Testis (tissue), 2 donors: ENCODE measurements at regions not wholly inside any gene's neighbourhood (a gene's known extent, or its start where the extent isn't known, plus 50 kb on each side); places are given as distances from the start of the nearest gene placed in this dataset.

Source experiments
- DNase-seq: peaks from one replicate; pipeline ENCODE4 v3.0.0-alpha.2; 2019
- H3K27ac ChIP-seq, 2 donors: fragments of 200-600 bp; sonication (generic); one replicate each; pipeline ENCODE4 v1.5.1; 2019
- H3K27me3 ChIP-seq: fragments of 200-600 bp; sonication (generic); one replicate; pipeline ENCODE4 v1.5.1; 2019
- H3K36me3 ChIP-seq: fragments of 200-600 bp; sonication (generic); one replicate; pipeline ENCODE4 v1.5.1; 2017; ENCODE audit warnings: low read depth; ENCODE audit errors: missing control alignments
- H3K4me1 ChIP-seq: fragments of 200-600 bp; sonication (generic); one replicate; pipeline ENCODE4 v1.5.1; 2019
- H3K4me3 ChIP-seq, 2 donors: fragments of 200-600 bp; sonication (generic); one replicate each; pipeline ENCODE4 v1.5.1; 2017 to 2019
- H3K9me3 ChIP-seq: fragments of 200-600 bp; sonication (generic); one replicate; pipeline ENCODE4 v1.5.1; 2017
- POLR2A ChIP-seq: fragments of 450-650 bp; IDR thresholded peaks from one replicate; pipeline ENCODE4 v1.6.1; 2017; ENCODE audit warnings: antibody characterized with exemption, mild to moderate bottlenecking, moderate library complexity
- WGBS, 2 donors: methylation state at CpG; one replicate each; pipeline ENCODE4 v1.1.5; 2018; 5-methylcytosine and 5-hydroxymethylcytosine counted together
- intact Hi-C: fragments of 100-400 bp; cut with DNase I; formaldehyde crosslinking; loops from one replicate; pipeline ENCODE4 v1.15.1; 2023; ENCODE audit warnings: low total_unique reads
- TF ChIP-seq, protein P1 (sequence below), 3 experiments: fragments of 450-650 bp in 2 of 3; fragments of 200-600 bp in 1 of 3; sonication (generic) in 1 of 3; IDR thresholded peaks; one replicate each; pipeline ENCODE4 v1.5.1; 2016 to 2019; ENCODE audit warnings: antibody characterized with exemption in 3 of 3, mild to moderate bottlenecking in 2 of 3, moderate library complexity in 1 of 3

DNA sequence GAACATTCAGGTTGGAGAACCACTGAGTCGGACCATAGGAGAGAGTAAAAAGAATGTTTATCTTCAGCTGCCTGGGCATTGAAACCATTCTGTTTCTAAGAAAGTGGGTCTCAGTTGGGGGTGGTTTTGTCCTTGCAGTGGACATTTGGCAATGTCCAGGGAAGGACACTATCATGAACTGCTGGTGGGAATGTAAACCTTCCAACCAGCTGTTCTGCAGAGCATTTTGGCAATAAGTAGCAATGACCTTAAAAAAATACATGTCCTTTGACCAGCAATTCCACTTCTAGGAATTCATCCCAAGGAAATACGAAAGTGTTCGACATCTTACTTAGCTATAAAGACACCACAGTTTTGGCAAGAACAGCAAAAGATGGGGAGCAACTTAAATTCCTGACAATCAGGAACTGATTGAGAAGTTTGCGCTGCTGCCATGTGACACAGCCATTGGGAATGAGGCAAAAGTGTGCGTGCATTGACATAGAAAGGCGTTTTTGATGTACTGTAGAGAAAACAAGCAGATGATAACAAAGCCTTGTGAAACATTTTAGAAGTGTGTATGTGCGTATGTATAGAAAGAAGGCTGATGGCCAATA lies 82.9 kb upstream of the MAP1LC3B2 start:
- Histone ChIP-seq H3K9me3 (no peaks in the 10 kb centered on the region), H3K36me3 (no peaks in the 10 kb centered on the region), H3K4me3 (no peak overlapping the region), H3K27ac (no peak overlapping the region), H3K27me3 (no peaks in the 10 kb centered on the region), H3K4me1 (no peaks in the 10 kb centered on the region)
- intact Hi-C loops: no loop called here
- TF ChIP-seq, protein P1, sequence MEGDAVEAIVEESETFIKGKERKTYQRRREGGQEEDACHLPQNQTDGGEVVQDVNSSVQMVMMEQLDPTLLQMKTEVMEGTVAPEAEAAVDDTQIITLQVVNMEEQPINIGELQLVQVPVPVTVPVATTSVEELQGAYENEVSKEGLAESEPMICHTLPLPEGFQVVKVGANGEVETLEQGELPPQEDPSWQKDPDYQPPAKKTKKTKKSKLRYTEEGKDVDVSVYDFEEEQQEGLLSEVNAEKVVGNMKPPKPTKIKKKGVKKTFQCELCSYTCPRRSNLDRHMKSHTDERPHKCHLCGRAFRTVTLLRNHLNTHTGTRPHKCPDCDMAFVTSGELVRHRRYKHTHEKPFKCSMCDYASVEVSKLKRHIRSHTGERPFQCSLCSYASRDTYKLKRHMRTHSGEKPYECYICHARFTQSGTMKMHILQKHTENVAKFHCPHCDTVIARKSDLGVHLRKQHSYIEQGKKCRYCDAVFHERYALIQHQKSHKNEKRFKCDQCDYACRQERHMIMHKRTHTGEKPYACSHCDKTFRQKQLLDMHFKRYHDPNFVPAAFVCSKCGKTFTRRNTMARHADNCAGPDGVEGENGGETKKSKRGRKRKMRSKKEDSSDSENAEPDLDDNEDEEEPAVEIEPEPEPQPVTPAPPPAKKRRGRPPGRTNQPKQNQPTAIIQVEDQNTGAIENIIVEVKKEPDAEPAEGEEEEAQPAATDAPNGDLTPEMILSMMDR (IDR thresholded peaks at IDR 0.05): no peak
- TF ChIP-seq POLR2A: no peak
- WGBS, 2 donors: 82% methylated on average over 7 of the region's 7 CpGs
- no peak for DNase-seq

DNA sequence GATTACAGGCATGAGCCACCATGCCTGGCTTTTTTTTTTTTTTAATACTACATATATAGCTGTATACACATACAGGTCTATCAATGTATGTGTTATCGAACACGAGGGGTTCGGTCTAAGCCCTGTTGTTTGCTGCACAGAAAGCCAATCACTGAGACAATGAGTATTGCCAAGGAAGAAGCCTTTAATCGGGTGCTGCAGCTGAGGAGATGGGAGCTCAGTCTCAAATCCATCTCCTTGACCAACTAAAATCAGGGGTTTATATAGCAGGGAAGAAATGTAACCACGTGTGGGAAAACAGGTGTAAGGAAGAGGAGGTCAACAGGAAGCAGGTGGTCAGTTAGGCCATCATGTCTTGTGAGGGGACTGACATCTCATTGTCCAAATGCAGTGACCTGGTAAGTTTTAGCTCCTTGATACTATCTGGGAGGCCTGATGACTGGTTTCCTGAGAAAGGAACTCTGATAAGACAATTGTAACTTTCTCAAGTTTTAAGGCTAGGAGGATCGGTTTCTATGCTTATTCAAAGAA lies 80.9 kb upstream of the MAP1LC3B2 start:
- Histone ChIP-seq H3K27ac (no peak overlapping the region), H3K36me3 (no peaks in the 10 kb centered on the region), H3K27me3 (no peaks in the 10 kb centered on the region), H3K4me3 (no peak overlapping the region), H3K9me3 (no peaks in the 10 kb centered on the region), H3K4me1 (no peaks in the 10 kb centered on the region)
- 84 to 88% methylated on average over 6 of the region's 6 CpGs for WGBS, 2 donors
- intact Hi-C loops: no loop called here
- DNase-seq: no peak
- no peak for TF ChIP-seq POLR2A
- TF ChIP-seq, protein P1 (IDR thresholded peaks at IDR 0.05): no peak

DNA sequence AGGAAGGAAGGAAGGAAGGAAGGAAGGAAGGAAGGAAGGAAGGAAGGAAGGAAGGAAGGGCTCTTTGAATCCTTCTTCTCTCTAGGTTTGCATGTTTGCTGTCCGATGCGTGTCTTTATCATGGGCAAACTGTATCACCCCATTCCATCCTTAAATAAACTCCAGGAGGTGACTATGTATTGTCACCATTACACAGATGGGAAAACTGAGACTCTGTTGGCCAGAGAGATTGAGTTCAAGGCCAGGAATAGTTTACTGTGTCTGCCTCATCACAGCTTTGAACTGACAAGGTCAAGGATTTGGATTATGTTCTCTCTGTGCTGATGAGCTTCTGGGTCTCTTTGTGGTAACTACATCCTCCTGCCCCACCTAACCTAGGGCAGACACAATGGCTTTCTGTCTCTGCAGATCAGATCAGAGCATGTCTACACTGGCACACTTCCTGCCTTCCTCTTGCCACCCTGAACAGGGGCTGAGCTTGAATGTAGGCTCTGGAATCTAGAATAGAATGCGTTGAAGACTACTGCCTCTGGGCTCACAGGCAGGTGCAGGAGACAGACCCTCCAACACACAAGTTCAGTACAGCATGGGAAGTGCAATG lies 78.9 kb upstream of the MAP1LC3B2 start:
- H3K9me3 ChIP-seq: no peaks in the 10 kb centered on the region
- no peaks in the 10 kb centered on the region for H3K36me3 ChIP-seq
- no peak for TF ChIP-seq POLR2A
- TF ChIP-seq, protein P1 (IDR thresholded peaks at IDR 0.05): no peak
- no peak overlapping the region for H3K4me3 ChIP-seq
- WGBS, 2 donors: 78 to 91% methylated on average over 3 of the region's 3 CpGs
- no peaks in the 10 kb centered on the region for H3K4me1 ChIP-seq
- no peak for DNase-seq
- no peaks in the 10 kb centered on the region for H3K27me3 ChIP-seq
- intact Hi-C loops: no loop called here
- H3K27ac ChIP-seq: no peak overlapping the region

DNA sequence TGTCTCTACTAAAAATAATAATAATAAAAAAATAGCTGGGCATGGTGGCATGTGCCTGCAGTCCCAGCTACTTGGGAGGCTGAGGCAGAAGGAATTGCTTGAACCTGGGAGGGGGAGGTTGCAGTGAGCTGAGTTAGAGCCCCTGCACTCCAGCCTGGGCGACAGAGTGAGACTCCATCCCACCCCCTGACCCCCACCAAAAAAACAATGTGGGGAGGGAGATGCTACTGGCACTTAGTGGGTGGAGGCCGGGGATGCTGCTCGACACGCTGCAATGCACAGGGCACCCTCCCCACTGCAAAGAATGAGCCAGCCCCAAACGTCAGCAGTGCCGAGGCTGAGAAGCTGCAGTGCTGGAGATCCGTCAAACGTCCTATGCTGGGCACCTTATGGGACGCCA lies 77.5 kb upstream of the MAP1LC3B2 start:
- Histone ChIP-seq H3K4me1 (no peaks in the 10 kb centered on the region), H3K27me3 (no peaks in the 10 kb centered on the region), H3K27ac (no peak overlapping the region), H3K4me3 (no peak overlapping the region), H3K9me3 (no peaks in the 10 kb centered on the region), H3K36me3 (no peaks in the 10 kb centered on the region)
- no peak for DNase-seq
- TF ChIP-seq POLR2A: no peak
- TF ChIP-seq, protein P1 (IDR thresholded peaks at IDR 0.05): no peak
- intact Hi-C loops: no loop called here
- WGBS, 2 donors: 42 to 59% methylated on average over 9 of the region's 9 CpGs

DNA sequence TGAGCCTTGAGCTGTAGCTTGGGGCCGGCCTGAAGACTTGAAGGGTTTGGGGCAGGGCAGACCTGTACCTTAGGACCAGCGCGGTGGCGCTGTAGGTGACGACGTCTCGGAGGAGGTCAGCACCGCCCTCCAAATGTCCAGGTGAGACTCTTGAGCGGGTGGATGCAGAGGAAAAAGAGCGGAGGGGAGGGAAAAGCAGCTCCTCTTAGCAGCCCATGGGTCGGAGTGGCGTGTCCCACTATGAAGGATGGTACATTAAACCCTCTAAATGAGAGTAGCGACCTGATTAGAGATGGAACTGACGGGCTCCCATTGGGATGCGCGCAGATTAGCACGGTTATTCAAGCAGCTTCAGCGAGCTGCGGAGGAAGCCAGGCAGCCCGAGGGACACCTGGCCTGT lies 77.0 kb upstream of the MAP1LC3B2 start:
- H3K4me1 ChIP-seq: no peaks in the 10 kb centered on the region
- H3K9me3 ChIP-seq: no peaks in the 10 kb centered on the region
- peak overlapping the region in 1 of 2 donors; percentile 5 for H3K4me3 ChIP-seq
- WGBS, 2 donors: 62 to 79% methylated on average over 19 to 20 of the region's 20 CpGs
- H3K27ac ChIP-seq: no peak overlapping the region
- TF ChIP-seq POLR2A: no peak
- TF ChIP-seq, protein P1 (IDR thresholded peaks at IDR 0.05): no peak
- intact Hi-C loops: no loop called here
- H3K27me3 ChIP-seq: no peaks in the 10 kb centered on the region
- no peak for DNase-seq
- H3K36me3 ChIP-seq: no peaks in the 10 kb centered on the region
